Loucy (cell line): ENCODE measurements at regions not wholly inside any gene's neighbourhood (a gene's known extent, or its start where the extent isn't known, plus 50 kb on each side); places are given as distances from the start of the nearest gene placed in this dataset.
"Not testable (repeated sequence)": the region's sequence is repeated elsewhere in the genome, so short reads cannot be mapped to it uniquely, and the experiment has no call there.

Experiments used
- H2AFZ ChIP-seq: fragments of 200-600 bp; sonication (generic); 2 replicates; pipeline ENCODE4 v1.6.0; 2016; ENCODE audit warnings: antibody characterized with exemption, mild to moderate bottlenecking, low read length, moderate library complexity
- H3F3A ChIP-seq: fragments of 200-600 bp; 2 replicates; pipeline ENCODE4 v1.6.0; 2016; ENCODE audit warnings: antibody characterized with exemption, low read depth, mild to moderate bottlenecking
- H3K27me3 ChIP-seq: fragments of 200-600 bp; sonication (generic); 2 replicates; pipeline ENCODE4 v1.6.1; 2014; ENCODE audit warnings: low read length, mild to moderate bottlenecking; ENCODE audit not compliant: insufficient read depth, poor library complexity, severe bottlenecking
- H3K36me3 ChIP-seq: fragments of 200-600 bp; sonication (generic); 2 replicates; pipeline ENCODE4 v1.6.1; 2016; ENCODE audit warnings: low read length; ENCODE audit not compliant: insufficient read depth
- H3K4me1 ChIP-seq: fragments of 200-600 bp; sonication (generic); 2 replicates; pipeline ENCODE4 v1.5.1; 2014; ENCODE audit warnings: low read length, mild to moderate bottlenecking; ENCODE audit not compliant: insufficient read depth, poor library complexity, severe bottlenecking
- H3K4me2 ChIP-seq: fragments of 200-600 bp; sonication (generic); 2 replicates; pipeline ENCODE4 v1.6.0; 2014; ENCODE audit warnings: antibody characterized with exemption, low read length, low read depth, mild to moderate bottlenecking; ENCODE audit not compliant: poor library complexity, severe bottlenecking
- H3K4me3 ChIP-seq: fragments of 200-600 bp; sonication (generic); 2 replicates; pipeline ENCODE4 v1.5.1; 2014; ENCODE audit warnings: low read length, mild to moderate bottlenecking, mixed read lengths; ENCODE audit not compliant: poor library complexity, severe bottlenecking
- H3K79me2 ChIP-seq: fragments of 200-600 bp; sonication (generic); 2 replicates; pipeline ENCODE4 v1.6.1; 2014; ENCODE audit warnings: low read length; ENCODE audit not compliant: insufficient read depth
- H3K9ac ChIP-seq: fragments of 200-600 bp; sonication (generic); 2 replicates; pipeline ENCODE4 v1.6.0; 2014; ENCODE audit warnings: mild to moderate bottlenecking, low read depth, low read length, moderate library complexity; ENCODE audit not compliant: poor library complexity, severe bottlenecking
- H3K9me2 ChIP-seq: fragments of 200-600 bp; sonication (generic); replicated peaks from 2 replicates; pipeline ENCODE4 v1.6.1; 2016; ENCODE audit warnings: low read depth, low read length, mixed read lengths
- H3K9me3 ChIP-seq: fragments of 200-600 bp; sonication (generic); 2 replicates; pipeline ENCODE4 v1.6.1; 2014; ENCODE audit warnings: mild to moderate bottlenecking, antibody characterized with exemption, low read length, low read depth; ENCODE audit not compliant: insufficient read depth
- H4K20me1 ChIP-seq: fragments of 200-600 bp; sonication (generic); 2 replicates; pipeline ENCODE4 v1.6.0; 2014; ENCODE audit warnings: antibody characterized with exemption, low read length, mild to moderate bottlenecking; ENCODE audit not compliant: insufficient read depth, poor library complexity, severe bottlenecking
- EZH2phosphoT487 ChIP-seq: fragments of 200-600 bp; IDR thresholded peaks from 2 replicates; pipeline ENCODE4 v1.6.1; 2018; ENCODE audit warnings: antibody characterized with exemption, mild to moderate bottlenecking, moderate library complexity, borderline replicate concordance
- TF ChIP-seq, protein P1 (sequence below): fragments of 200-600 bp; sonication (generic); conservative IDR thresholded peaks from 2 replicates; pipeline ENCODE4 v1.5.1; 2014; ENCODE audit warnings: mild to moderate bottlenecking, antibody characterized with exemption, low read length

DNA sequence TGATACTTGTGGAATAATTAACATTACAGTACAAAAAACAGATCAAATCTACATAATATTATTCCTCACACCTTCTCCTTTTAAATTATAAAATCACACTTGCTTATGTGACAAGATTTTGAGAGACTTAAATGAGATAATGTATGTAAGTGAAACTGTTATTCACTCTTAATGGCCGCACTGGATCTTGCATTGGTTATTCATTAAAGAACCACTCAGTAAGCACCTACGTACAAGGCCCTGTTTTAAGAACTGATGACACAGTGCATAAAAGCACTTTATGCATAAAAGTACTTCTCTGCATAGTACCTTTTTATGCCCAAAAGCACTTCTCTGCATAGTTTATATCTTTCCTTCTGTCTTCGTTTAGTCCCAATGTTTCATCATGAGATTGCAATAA is 172.1 kb downstream of the GOLGA6L6 start:
- no peaks in the 10 kb centered on the region for H3F3A ChIP-seq
- H2AFZ ChIP-seq = no peak overlapping the region
- H4K20me1 ChIP-seq = no peaks in the 10 kb centered on the region
- no peak overlapping the region for H3K4me2 ChIP-seq
- TF ChIP-seq EZH2phosphoT487 = no peak
- TF ChIP-seq, protein P1, sequence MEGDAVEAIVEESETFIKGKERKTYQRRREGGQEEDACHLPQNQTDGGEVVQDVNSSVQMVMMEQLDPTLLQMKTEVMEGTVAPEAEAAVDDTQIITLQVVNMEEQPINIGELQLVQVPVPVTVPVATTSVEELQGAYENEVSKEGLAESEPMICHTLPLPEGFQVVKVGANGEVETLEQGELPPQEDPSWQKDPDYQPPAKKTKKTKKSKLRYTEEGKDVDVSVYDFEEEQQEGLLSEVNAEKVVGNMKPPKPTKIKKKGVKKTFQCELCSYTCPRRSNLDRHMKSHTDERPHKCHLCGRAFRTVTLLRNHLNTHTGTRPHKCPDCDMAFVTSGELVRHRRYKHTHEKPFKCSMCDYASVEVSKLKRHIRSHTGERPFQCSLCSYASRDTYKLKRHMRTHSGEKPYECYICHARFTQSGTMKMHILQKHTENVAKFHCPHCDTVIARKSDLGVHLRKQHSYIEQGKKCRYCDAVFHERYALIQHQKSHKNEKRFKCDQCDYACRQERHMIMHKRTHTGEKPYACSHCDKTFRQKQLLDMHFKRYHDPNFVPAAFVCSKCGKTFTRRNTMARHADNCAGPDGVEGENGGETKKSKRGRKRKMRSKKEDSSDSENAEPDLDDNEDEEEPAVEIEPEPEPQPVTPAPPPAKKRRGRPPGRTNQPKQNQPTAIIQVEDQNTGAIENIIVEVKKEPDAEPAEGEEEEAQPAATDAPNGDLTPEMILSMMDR = no peak
- no peaks in the 10 kb centered on the region for H3K36me3 ChIP-seq
- no peak overlapping the region for H3K9ac ChIP-seq
- no peaks in the 10 kb centered on the region for H3K9me2 ChIP-seq
- no peaks in the 10 kb centered on the region for H3K4me1 ChIP-seq
- H3K9me3 ChIP-seq = no peaks in the 10 kb centered on the region
- no peaks in the 10 kb centered on the region for H3K27me3 ChIP-seq
- no peaks in the 10 kb centered on the region for H3K79me2 ChIP-seq
- H3K4me3 ChIP-seq = no peak overlapping the region

GRCh38 chr15:20368974-20369373 is 172.6 kb downstream of the GOLGA6L6 start:
- no peak overlapping the region for H2AFZ ChIP-seq
- H3K4me3 ChIP-seq = no peak overlapping the region
- no peaks in the 10 kb centered on the region for H3K9me3 ChIP-seq
- no peaks in the 10 kb centered on the region for H3K9me2 ChIP-seq
- H3K27me3 ChIP-seq = no peaks in the 10 kb centered on the region
- H3K36me3 ChIP-seq = no peaks in the 10 kb centered on the region
- no peak for TF ChIP-seq EZH2phosphoT487
- TF ChIP-seq, protein P1 = no peak
- H3K79me2 ChIP-seq = no peaks in the 10 kb centered on the region
- H3F3A ChIP-seq = no peaks in the 10 kb centered on the region
- H3K4me2 ChIP-seq = no peak overlapping the region
- H3K9ac ChIP-seq = no peak overlapping the region
- H4K20me1 ChIP-seq = no peaks in the 10 kb centered on the region
- H3K4me1 ChIP-seq = no peaks in the 10 kb centered on the region

DNA sequence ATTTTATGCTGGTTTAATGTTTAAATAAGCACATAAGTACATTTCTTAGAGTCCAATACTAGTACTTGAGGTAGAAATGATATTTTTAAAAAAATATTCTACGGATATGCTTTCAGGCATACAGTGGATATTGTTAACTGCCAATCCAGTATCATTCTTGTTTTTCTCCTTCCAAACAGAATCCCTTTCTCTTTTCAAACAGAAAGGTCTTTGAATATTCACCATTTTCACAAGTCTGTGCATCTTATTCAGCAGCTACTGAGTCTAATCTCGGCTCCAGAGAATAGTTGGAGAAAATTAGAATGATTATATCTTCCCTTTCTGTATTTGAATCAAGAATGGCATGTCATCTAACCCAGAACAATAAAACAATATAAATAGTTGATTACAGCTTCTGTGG is 174.5 kb downstream of the GOLGA6L6 start:
- Histone ChIP-seq H3K79me2 (no peaks in the 10 kb centered on the region), H3K9ac (no peak overlapping the region), H3K9me3 (no peaks in the 10 kb centered on the region), H3K4me1 (no peaks in the 10 kb centered on the region), H3K4me2 (no peak overlapping the region), H4K20me1 (no peaks in the 10 kb centered on the region), H3K4me3 (no peak overlapping the region), H2AFZ (no peak overlapping the region), H3K9me2 (no peaks in the 10 kb centered on the region), H3K27me3 (no peaks in the 10 kb centered on the region), H3F3A (no peaks in the 10 kb centered on the region), H3K36me3 (no peaks in the 10 kb centered on the region)
- no peak for TF ChIP-seq EZH2phosphoT487
- TF ChIP-seq, protein P1 = no peak

- not testable (repeated sequence) for H3K9me3 ChIP-seq, H3K27me3 ChIP-seq, H3K4me1 ChIP-seq, H3K36me3 ChIP-seq, H2AFZ ChIP-seq, H3K9ac ChIP-seq, H3K4me3 ChIP-seq, H3K79me2 ChIP-seq, H3F3A ChIP-seq, H4K20me1 ChIP-seq, H3K9me2 ChIP-seq, H3K4me2 ChIP-seq
Observed at GRCh38 chr15:20363591-20363990, 178.0 kb downstream of the GOLGA6L6 start.
